IMR-90 (cell line): ENCODE measurements at regions not wholly inside any gene's neighbourhood (a gene's known extent, or its start where the extent isn't known, plus 50 kb on each side); places are given as distances from the start of the nearest gene placed in this dataset.

Source experiments
- ATAC-seq: fragments of 200-7000 bp; cut with Tn5 transposase; 2 replicates; pipeline ENCODE4 v1.9.1; 2020; ENCODE audit warnings: low read depth, mild to moderate bottlenecking, moderate library complexity
- BruUV-seq: library from RNA; stranded (reverse); fragments of 400-500 nt; replicated peaks from 2 replicates; lab custom pipeline; 2021; lab: Mats Ljungman, UMichigan
- CTCF ChIA-PET: fragments of 300-600 bp; formaldehyde crosslinking; extraction: SDS; loops from one replicate; lab custom pipeline; 2021; ENCODE audit warnings: antibody characterized with exemption; lab: Yijun Ruan, JAX
- POLR2A ChIA-PET: fragments of 300-600 bp; sonication (Branson Sonifier 250); formaldehyde crosslinking; loops from one replicate; lab custom pipeline; 2022; ENCODE audit warnings: antibody characterized with exemption; ENCODE audit not compliant: unreplicated experiment; lab: Charles Lee
- DNase-seq: peaks from one replicate; pipeline ENCODE4 v3.0.0; 2013
- H2AFZ ChIP-seq: replicated peaks from 2 replicates; pipeline ENCODE3; 2013; ENCODE audit warnings: low read length, mild to moderate bottlenecking; ENCODE audit not compliant: poor library complexity
- H2AK5ac ChIP-seq: 2 replicates; pipeline ENCODE4 v1.6.1; 2013; ENCODE audit warnings: low read depth, low read length, inconsistent platforms
- H2AK9ac ChIP-seq: replicated peaks from 2 replicates; pipeline ENCODE3; 2013; ENCODE audit warnings: mild to moderate bottlenecking, low read depth, low read length, moderate library complexity; ENCODE audit not compliant: poor library complexity
- H2BK120ac ChIP-seq: 2 replicates; pipeline ENCODE4 v1.6.1; 2013; ENCODE audit warnings: low read depth, low read length, inconsistent platforms
- H2BK15ac ChIP-seq: 3 replicates; pipeline ENCODE4 v1.6.1; 2013; ENCODE audit warnings: low read depth, low read length, inconsistent platforms
- H2BK20ac ChIP-seq: 2 replicates; pipeline ENCODE4 v1.6.1; 2013; ENCODE audit warnings: low read depth, mild to moderate bottlenecking, inconsistent platforms, low read length, moderate library complexity
- H2BK5ac ChIP-seq: 2 replicates; pipeline ENCODE4 v1.6.1; 2013; ENCODE audit warnings: mild to moderate bottlenecking, low read depth, low read length, inconsistent platforms; ENCODE audit not compliant: poor library complexity, severe bottlenecking
- H3K14ac ChIP-seq: replicated peaks from 2 replicates; pipeline ENCODE4 v1.6.1; 2013; ENCODE audit warnings: low read depth, low read length, inconsistent platforms
- H3K18ac ChIP-seq: 2 replicates; pipeline ENCODE4 v1.6.1; 2013; ENCODE audit warnings: low read depth, low read length, control low read depth
- H3K23ac ChIP-seq: 2 replicates; pipeline ENCODE4 v1.6.1; 2013; ENCODE audit warnings: low read depth, low read length, inconsistent platforms
- H3K27ac ChIP-seq: 2 replicates; pipeline ENCODE4 v1.5.1; 2013; ENCODE audit warnings: mild to moderate bottlenecking, control low read depth, low read length; ENCODE audit not compliant: insufficient read depth
- H3K27me3 ChIP-seq: 2 replicates; pipeline ENCODE4 v1.6.1; 2013; ENCODE audit warnings: low read length; ENCODE audit not compliant: control insufficient read depth, insufficient read depth
- H3K36me3 ChIP-seq: 2 replicates; pipeline ENCODE4 v1.6.1; 2013; ENCODE audit warnings: low read length, mixed read lengths; ENCODE audit not compliant: control insufficient read depth, insufficient read depth
- H3K4ac ChIP-seq: 2 replicates; pipeline ENCODE4 v1.6.1; 2013; ENCODE audit warnings: low read depth, low read length, inconsistent platforms
- H3K4me1 ChIP-seq: 2 replicates; pipeline ENCODE4 v1.6.1; 2013; ENCODE audit warnings: low read length, mixed read lengths; ENCODE audit not compliant: control insufficient read depth, insufficient read depth
- H3K4me2 ChIP-seq: 2 replicates; pipeline ENCODE4 v1.6.1; 2013; ENCODE audit warnings: low read depth, mild to moderate bottlenecking, control low read depth, low read length, moderate library complexity
- H3K4me3 ChIP-seq: 2 replicates; pipeline ENCODE4 v1.5.1; 2013; ENCODE audit warnings: low read depth, mild to moderate bottlenecking, control low read depth, low read length, moderate library complexity; ENCODE audit not compliant: insufficient read depth
- H3K56ac ChIP-seq: 2 replicates; pipeline ENCODE4 v1.6.1; 2013; ENCODE audit warnings: low read length, inconsistent platforms; ENCODE audit not compliant: insufficient read depth; ENCODE audit errors: extremely low read depth
- H3K79me1 ChIP-seq, 2 experiments: 2 replicates each; pipeline ENCODE4 v1.6.1; 2013; ENCODE audit warnings: low read length in 2 of 2, inconsistent platforms in 1 of 2, low read depth in 1 of 2
- H3K9ac ChIP-seq: 2 replicates; pipeline ENCODE4 v1.6.1; 2013; ENCODE audit warnings: low read depth, low read length, control low read depth
- H3K9me1 ChIP-seq: 2 replicates; pipeline ENCODE4 v1.6.1; 2013; ENCODE audit warnings: low read length, inconsistent platforms; ENCODE audit not compliant: insufficient read depth
- H3K9me3 ChIP-seq: 2 replicates; pipeline ENCODE4 v1.6.1; 2013; ENCODE audit warnings: low read length; ENCODE audit not compliant: control insufficient read depth, insufficient read depth
- H4K20me1 ChIP-seq: 2 replicates; pipeline ENCODE4 v1.6.1; 2013; ENCODE audit warnings: low read length, inconsistent platforms; ENCODE audit not compliant: insufficient read depth
- H4K5ac ChIP-seq: 2 replicates; pipeline ENCODE4 v1.6.1; 2013; ENCODE audit warnings: mild to moderate bottlenecking, low read depth, low read length, control low read depth
- H4K8ac ChIP-seq, 2 experiments: 2 replicates each; pipeline ENCODE4 v1.6.1; 2013; ENCODE audit warnings: low read depth in 2 of 2, low read length in 2 of 2, control low read depth in 1 of 2, inconsistent platforms in 1 of 2
- H4K91ac ChIP-seq: 2 replicates; pipeline ENCODE4 v1.6.1; 2013; ENCODE audit warnings: low read depth, low read length, inconsistent platforms; ENCODE audit not compliant: insufficient read depth
- CEBPB ChIP-seq: IDR thresholded peaks from 2 replicates; pipeline ENCODE4 v1.6.1; 2012; ENCODE audit warnings: low read depth, low read length, improper control_type of control experiment
- SMC3 ChIP-seq: fragments of 150-350 bp; IDR thresholded peaks from 2 replicates; pipeline ENCODE4 v1.6.1; 2016; ENCODE audit warnings: low read depth, mild to moderate bottlenecking, antibody characterized with exemption, low read length, moderate library complexity
- dilution Hi-C: fragments of 300-500 bp; cut with HindIII; formaldehyde crosslinking; loops from one replicate; pipeline ENCODE4 v1.14.3; 2018; ENCODE audit warnings: low sequenced_read_pairs; ENCODE audit not compliant: unreplicated experiment
- in situ Hi-C: fragments of 300-500 bp; cut with MboI; formaldehyde crosslinking; loops from 3 replicates; pipeline ENCODE4 v1.14.3; 2019; ENCODE audit warnings: low sequenced_read_pairs, inconsistent platforms, mixed read lengths
- intact Hi-C: fragments of 100-400 bp; cut with micrococcal nuclease; formaldehyde crosslinking; loops from 2 replicates; pipeline ENCODE4 v1.10.0; 2022
- TF ChIP-seq, protein P1 (sequence below): fragments of 150-350 bp; IDR thresholded peaks from 2 replicates; pipeline ENCODE4 v1.6.1; 2016; ENCODE audit warnings: low read depth, mild to moderate bottlenecking, low read length, moderate library complexity, borderline replicate concordance

DNA sequence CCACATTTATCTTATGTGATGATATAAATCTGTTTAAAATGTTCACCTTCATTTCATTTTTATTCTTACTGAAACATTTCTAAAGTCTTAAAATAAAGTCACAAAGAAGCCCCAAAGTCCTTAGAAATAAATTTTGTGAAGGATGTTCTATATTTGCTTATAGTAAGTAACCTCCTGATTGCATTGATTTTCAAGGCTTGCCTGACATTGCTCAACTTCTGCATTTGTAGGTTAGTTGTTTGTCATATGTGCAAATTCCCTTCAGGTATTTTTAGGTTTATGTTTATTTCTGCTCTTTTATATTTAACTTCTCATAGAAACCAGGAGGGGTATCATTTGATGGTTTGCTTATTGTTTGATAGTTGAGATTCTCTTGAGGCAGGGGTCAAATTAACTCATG, 417.8 kb downstream of the ARL4A start:
- Histone ChIP-seq H3K9me1 (peaks cover 5% of the 10 kb centered on the region; the same call in 1 of the 2 replicates), H4K20me1 (no peaks in the 10 kb centered on the region), H3K36me3 (no peaks in the 10 kb centered on the region), H3K56ac (no peak overlapping the region), H3K4ac (no peak overlapping the region), H4K91ac (no peak overlapping the region), H2AK9ac (no peak overlapping the region), H3K9ac (no peak overlapping the region), H4K5ac (no peak overlapping the region), H3K14ac (no peak overlapping the region), H4K8ac (no peak overlapping the region), H3K27me3 (no peaks in the 10 kb centered on the region), H2AK5ac (no peak overlapping the region), H3K4me2 (no peak overlapping the region), H3K23ac (no peak overlapping the region), H2BK5ac (no peak overlapping the region), H2BK120ac (no peak overlapping the region), H3K4me1 (peaks cover 3% of the 10 kb centered on the region), H2BK20ac (no peak overlapping the region), H2BK15ac (no peak overlapping the region), H3K18ac (no peak overlapping the region), H3K79me1 (no peaks in the 10 kb centered on the region), H2AFZ (no peak overlapping the region), H3K27ac (no peak overlapping the region), H3K4me3 (no peak overlapping the region), H3K9me3 (no peaks in the 10 kb centered on the region; the same call in 1 of the 2 replicates)
- CTCF ChIA-PET = interaction anchor here (0.7 kb wide), 1 partner anchor 12 kb away, joined by 3 read pairs; no protein-coding TSS in a partner anchor
- no peak for ATAC-seq
- TF ChIP-seq, protein P1, sequence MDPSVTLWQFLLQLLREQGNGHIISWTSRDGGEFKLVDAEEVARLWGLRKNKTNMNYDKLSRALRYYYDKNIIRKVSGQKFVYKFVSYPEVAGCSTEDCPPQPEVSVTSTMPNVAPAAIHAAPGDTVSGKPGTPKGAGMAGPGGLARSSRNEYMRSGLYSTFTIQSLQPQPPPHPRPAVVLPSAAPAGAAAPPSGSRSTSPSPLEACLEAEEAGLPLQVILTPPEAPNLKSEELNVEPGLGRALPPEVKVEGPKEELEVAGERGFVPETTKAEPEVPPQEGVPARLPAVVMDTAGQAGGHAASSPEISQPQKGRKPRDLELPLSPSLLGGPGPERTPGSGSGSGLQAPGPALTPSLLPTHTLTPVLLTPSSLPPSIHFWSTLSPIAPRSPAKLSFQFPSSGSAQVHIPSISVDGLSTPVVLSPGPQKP = no peak
- TF ChIP-seq CEBPB = no peak
- TF ChIP-seq SMC3 = no peak
- dilution Hi-C loops (no loop called here), intact Hi-C loops (no loop called here), in situ Hi-C loops (loop anchor here (25.0 kb wide), 1 partner anchor 418 kb away; the partner anchor contains the start of gene ARL4A)
- POLR2A ChIA-PET = no interaction called here
- no peak for DNase-seq
- BruUV-seq = no TSS peak
